Peyer's patch (tissue), 4 donors: ENCODE measurements at regions not wholly inside any gene's neighbourhood (a gene's known extent, or its start where the extent isn't known, plus 50 kb on each side); places are given as distances from the start of the nearest gene placed in this dataset.

ENCODE experiments used
- DNase-seq, 3 donors: peaks; one replicate each; pipeline ENCODE4 v3.0.0-alpha.2; 2017 to 2019
- H3K27ac ChIP-seq, 4 donors: fragments of 200-600 bp; sonication (generic); one replicate each; pipeline ENCODE4 v1.5.1; 2016 to 2019
- H3K27me3 ChIP-seq, 2 donors: fragments of 200-600 bp; sonication (generic); one replicate each; pipeline ENCODE4 v1.5.1; 2019
- H3K36me3 ChIP-seq, 3 donors: fragments of 200-600 bp; sonication (generic); one replicate each; pipeline ENCODE4 v1.5.1; 2016 to 2019
- H3K4me1 ChIP-seq, 4 donors: fragments of 200-600 bp; sonication (generic); one replicate each; pipeline ENCODE4 v1.5.1; 2016 to 2019
- H3K4me3 ChIP-seq, 4 donors: fragments of 200-600 bp; sonication (generic); 1 replicate in 3 of 4; 2 replicates in 1 of 4; pipeline ENCODE4 v1.5.1; 2016 to 2019; ENCODE audit warnings: mild to moderate bottlenecking in 1 of 4
- H3K9me3 ChIP-seq, 4 donors: fragments of 200-600 bp; sonication (generic); one replicate each; pipeline ENCODE4 v1.5.1; 2016 to 2019; ENCODE audit warnings: mild to moderate bottlenecking in 1 of 4
- CTCF ChIP-seq, 6 experiments: fragments of 450-650 bp in 4 of 6; fragments of 200-600 bp in 2 of 6; sonication (generic) in 1 of 6; IDR thresholded peaks; one replicate each; pipeline ENCODE4 v1.5.1; 2017 to 2019; ENCODE audit warnings: antibody characterized with exemption in 6 of 6, mild to moderate bottlenecking in 3 of 6, moderate library complexity in 1 of 6
- POLR2A ChIP-seq, 2 donors: fragments of 450-650 bp; IDR thresholded peaks; one replicate each; pipeline ENCODE4 v1.5.1; 2017; ENCODE audit warnings: antibody characterized with exemption in 2 of 2, mild to moderate bottlenecking in 2 of 2, moderate library complexity in 2 of 2

- TF ChIP-seq POLR2A (IDR thresholded peaks at IDR 0.05), result no peak
- no peak for TF ChIP-seq CTCF (IDR thresholded peaks at IDR 0.05)
- no peaks in the 10 kb centered on the region for H3K27me3 ChIP-seq
- no peaks in the 10 kb centered on the region for H3K36me3 ChIP-seq
- no peaks in the 10 kb centered on the region for H3K9me3 ChIP-seq
- no peak overlapping the region for H3K27ac ChIP-seq
- DNase-seq, result no peak
- no peak overlapping the region for H3K4me3 ChIP-seq
- H3K4me1 ChIP-seq, result no peaks in the 10 kb centered on the region
These were observed 392.2 kb upstream of the ZFP42 start for GRCh38 chr4:187603093-187604025.

- no peak for DNase-seq
- Histone ChIP-seq H3K36me3 (no peaks in the 10 kb centered on the region), H3K27me3 (no peaks in the 10 kb centered on the region), H3K27ac (no peak overlapping the region), H3K4me1 (no peaks in the 10 kb centered on the region), H3K9me3 (no peaks in the 10 kb centered on the region), H3K4me3 (no peak overlapping the region)
- no peak for TF ChIP-seq CTCF (IDR thresholded peaks at IDR 0.05)
- no peak for TF ChIP-seq POLR2A (IDR thresholded peaks at IDR 0.05)
These were observed 390.6 kb upstream of the ZFP42 start for GRCh38 chr4:187604984-187605383.

GRCh38 chr4:187606581-187606980 is 389.0 kb upstream of the ZFP42 start:
- H3K27ac ChIP-seq, result no peak overlapping the region
- H3K27me3 ChIP-seq, result no peaks in the 10 kb centered on the region
- TF ChIP-seq POLR2A (IDR thresholded peaks at IDR 0.05) (no peak), CTCF (IDR thresholded peaks at IDR 0.05) (peak in 5 of 6 experiments; percentile 11 to 66 (median 61))
- H3K4me1 ChIP-seq, result no peaks in the 10 kb centered on the region
- H3K9me3 ChIP-seq, result no peaks in the 10 kb centered on the region
- DNase-seq, result peak in 1 of 3 donors; percentile 48
- no peak overlapping the region for H3K4me3 ChIP-seq
- H3K36me3 ChIP-seq, result no peaks in the 10 kb centered on the region

- DNase-seq, result no peak
- Histone ChIP-seq H3K27ac (no peak overlapping the region), H3K4me3 (no peak overlapping the region), H3K4me1 (no peaks in the 10 kb centered on the region), H3K36me3 (no peaks in the 10 kb centered on the region), H3K27me3 (no peaks in the 10 kb centered on the region), H3K9me3 (no peaks in the 10 kb centered on the region)
- no peak for TF ChIP-seq POLR2A (IDR thresholded peaks at IDR 0.05)
- no peak for TF ChIP-seq CTCF (IDR thresholded peaks at IDR 0.05)
These were observed 387.6 kb upstream of the ZFP42 start for GRCh38 chr4:187608001-187608421.

GRCh38 chr4:187612301-187612700 is 383.3 kb upstream of the ZFP42 start:
- H3K36me3 ChIP-seq, result no peaks in the 10 kb centered on the region
- H3K9me3 ChIP-seq, result no peaks in the 10 kb centered on the region
- no peak for DNase-seq
- H3K4me1 ChIP-seq, result no peaks in the 10 kb centered on the region
- H3K27me3 ChIP-seq, result no peaks in the 10 kb centered on the region
- no peak overlapping the region for H3K27ac ChIP-seq
- TF ChIP-seq POLR2A (IDR thresholded peaks at IDR 0.05) (no peak), CTCF (IDR thresholded peaks at IDR 0.05) (no peak)
- H3K4me3 ChIP-seq, result no peak overlapping the region
